OCI-LY3 (cell line): ENCODE measurements at regions not wholly inside any gene's neighbourhood (a gene's known extent, or its start where the extent isn't known, plus 50 kb on each side); places are given as distances from the start of the nearest gene placed in this dataset.

Experiments
- CTCF ChIP-seq: fragments of 200-600, 300-600 bp; sonication (generic); IDR thresholded peaks from 2 replicates; pipeline ENCODE4 v1.5.1; 2014; ENCODE audit warnings: antibody characterized with exemption, low read length, low read depth
- EZH2phosphoT487 ChIP-seq: fragments of 200-600 bp; shearing (Covaris generic); IDR thresholded peaks from 2 replicates; pipeline ENCODE4 v1.6.1; 2018; ENCODE audit warnings: antibody characterized with exemption, mixed run types, low read depth

- no peak for TF ChIP-seq CTCF
- TF ChIP-seq EZH2phosphoT487 = no peak
These were observed 170.4 kb upstream of the TBCA start for GRCh38 chr5:77946381-77947040.
